HG02973 (cell line): ENCODE measurements at regions not wholly inside any gene's neighbourhood (a gene's known extent, or its start where the extent isn't known, plus 50 kb on each side); places are given as distances from the start of the nearest gene placed in this dataset.
A peak's percentile ranks its signal among the peaks of the same experiment; 100 is the strongest.

Experiments
- ATAC-seq: cut with Tn5 transposase; IDR thresholded peaks from one replicate; pipeline ENCODE4 v1.9.1; 2021; ENCODE audit warnings: moderate library complexity; ENCODE audit not compliant: unreplicated experiment

GRCh38 chr12:43052441-43052840 lies 462.9 kb upstream of the PRICKLE1 start:
- ATAC-seq, result no peak

GRCh38 chr12:43044241-43044640 lies 454.7 kb upstream of the PRICKLE1 start:
- ATAC-seq, result no peak

DNA sequence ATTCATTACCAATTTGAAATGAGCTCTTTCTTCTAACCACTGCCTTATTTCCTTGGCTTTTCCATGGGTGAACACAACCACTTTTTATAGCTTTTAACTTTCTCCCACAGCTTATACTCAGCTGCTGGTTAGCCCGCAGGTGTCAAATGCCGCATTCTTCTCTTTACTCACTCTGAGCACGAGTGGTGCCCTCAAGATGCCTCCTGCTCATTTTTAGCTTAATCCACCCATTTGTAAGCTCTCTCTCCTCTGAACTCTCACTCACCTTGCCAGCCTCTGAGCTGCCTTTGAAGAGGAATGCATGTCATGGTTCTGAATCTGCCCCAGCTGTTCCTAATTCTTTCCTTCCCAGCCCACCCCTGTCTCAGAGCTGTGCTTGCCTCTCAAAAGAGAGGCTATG lies 449.4 kb upstream of the PRICKLE1 start:
- ATAC-seq, result no peak

DNA sequence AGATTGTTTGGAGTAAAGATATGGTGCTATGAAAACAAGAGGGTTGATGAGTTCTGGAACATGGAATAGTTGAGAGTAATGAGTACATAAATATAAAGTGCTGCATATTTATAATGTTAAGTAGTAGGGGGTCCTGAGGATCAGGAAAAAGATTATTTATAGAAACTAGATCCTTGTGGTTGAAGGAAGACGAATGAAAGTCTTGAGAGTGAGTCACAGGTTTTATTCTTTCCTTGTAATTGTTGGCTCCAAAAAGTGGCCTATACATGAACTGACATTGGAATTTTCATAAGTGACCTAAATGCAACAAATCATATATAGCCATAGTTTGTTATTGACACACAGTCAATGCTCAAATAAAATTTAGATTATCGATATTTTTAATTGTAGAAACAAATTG lies 440.4 kb upstream of the PRICKLE1 start:
- ATAC-seq, result no peak

DNA sequence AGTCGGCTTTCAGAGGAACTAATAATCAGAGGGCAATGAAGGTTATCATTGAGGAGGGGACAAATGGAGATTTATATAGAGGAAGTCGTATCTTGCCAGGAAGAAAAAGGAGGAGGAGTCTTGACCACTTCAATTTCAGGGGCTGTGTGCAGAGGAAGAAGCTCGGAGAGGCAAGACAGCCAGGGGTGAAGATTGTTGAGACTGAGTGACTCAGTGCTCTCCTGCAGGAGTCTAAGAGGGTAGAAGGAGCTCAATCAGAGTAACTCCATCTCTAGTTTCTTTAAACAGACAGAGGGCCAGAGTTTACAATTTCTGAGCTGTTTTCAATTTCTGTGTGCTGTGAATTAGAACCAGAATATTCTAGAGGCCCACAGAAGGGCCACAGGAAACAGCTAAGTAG lies 439.3 kb upstream of the PRICKLE1 start:
- ATAC-seq, result no peak

DNA sequence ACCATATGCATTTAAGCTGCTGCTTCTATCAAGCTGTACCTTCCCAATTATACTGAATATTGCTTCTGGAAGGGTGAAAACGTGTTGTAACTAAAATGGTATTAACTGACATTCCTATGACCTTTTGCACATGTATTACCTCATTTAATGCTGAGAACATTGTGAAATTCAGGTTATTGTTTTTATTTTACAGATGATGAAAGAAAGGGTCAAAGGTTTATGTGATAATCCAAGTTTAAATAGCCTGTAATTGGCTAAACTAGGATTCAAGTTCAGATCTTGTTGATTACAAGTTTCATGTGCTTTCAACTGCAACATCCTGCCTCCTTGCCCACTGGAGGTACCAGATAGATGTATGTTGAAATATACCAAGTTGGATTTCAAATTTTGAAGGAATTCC lies 433.3 kb upstream of the PRICKLE1 start:
- no peak for ATAC-seq

DNA sequence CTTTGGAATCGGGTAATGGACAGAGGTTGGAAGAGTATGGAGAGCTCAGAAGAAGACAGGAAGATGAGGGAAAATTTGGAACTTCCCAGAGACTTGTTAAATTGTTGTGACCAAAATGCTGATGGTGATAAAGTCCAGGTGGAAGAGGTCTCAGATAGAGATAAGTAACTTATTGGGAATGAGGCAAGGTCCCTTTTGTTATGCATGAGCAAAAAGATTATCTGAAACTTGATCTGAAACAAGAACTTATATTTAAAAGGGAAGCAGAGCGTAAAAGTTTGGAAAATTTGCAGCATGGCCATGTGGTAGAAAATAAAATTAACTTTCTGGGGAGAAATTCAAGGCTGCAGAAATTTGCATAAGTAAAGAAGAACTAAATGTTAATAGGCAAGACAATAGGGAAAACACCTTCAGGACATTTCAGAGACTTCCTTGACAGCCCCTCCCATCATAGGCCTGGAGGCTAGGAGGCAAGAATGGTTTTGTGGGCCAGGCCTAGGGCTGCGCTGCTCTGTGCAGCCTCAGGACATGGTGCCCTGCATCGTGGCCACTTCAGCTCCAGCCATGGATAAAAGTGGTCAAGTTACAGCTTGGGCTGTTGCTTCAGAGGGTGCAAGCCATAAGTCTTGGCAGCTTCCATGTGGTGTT lies 425.7 kb upstream of the PRICKLE1 start:
- no peak for ATAC-seq

DNA sequence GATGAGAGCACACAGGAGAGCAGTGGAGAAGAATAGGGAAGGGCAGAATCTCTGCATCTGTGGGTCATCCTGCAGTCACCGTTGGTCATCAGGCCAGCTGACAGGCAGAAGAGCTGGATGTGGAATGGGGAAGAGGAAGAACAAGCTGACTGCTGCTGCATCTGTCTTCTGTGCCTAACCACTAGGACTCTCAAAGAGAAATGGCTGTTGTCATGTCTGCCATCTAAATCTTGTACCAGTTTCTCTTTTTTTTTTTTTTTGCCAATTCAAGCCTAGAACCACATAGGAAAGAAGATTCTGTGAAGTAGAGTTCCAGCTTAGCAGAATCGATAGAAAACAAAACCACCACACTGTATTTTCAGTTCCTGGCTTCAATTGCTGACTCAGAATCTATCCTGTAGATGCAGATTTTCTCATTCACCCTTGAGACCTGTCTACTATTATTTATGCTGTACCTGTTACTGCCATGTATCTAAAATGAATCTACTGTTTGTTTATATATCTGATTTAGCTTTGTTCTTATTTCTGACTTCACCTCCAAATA lies 421.9 kb upstream of the PRICKLE1 start:
- ATAC-seq, result peak; percentile 93

DNA sequence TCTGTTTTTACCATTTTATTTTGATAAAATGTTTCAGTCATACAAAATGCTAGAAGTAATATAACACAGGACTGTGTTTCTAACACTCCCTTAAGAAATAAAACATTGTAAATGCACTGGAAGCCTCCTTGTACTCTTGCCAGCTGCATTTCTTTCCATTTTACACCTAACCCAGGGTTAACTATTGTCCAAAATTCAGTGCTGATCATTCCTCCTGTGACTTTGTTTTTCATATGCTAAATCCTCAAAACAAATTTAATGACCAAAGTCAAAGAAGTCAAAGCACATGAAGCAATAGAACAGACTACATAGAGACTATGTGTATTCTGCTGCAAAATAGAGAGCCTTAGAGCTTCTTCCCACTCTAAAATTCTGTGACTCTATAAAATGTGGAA lies 420.3 kb upstream of the PRICKLE1 start:
- no peak for ATAC-seq

- ATAC-seq, result no peak
Observed at GRCh38 chr12:43008953-43009845, 419.7 kb upstream of the PRICKLE1 start.

DNA sequence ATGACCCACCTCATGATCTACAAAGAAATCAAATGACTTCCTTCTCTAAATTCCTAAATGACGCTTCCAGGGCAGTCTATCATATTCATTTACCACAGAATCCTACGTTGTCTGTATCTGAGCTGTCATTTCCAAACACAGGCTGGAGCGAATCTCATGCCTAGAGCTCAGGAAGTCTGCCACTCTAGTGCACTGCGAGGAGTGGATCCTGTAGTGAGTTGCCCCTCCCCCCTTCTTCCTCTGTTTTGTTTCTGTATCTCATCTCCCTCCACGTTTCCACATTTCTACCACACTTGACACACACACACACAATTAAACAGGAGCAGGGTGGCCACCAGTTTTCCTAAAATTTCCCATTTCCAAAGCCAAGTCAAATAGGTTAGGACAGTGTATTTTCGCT lies 415.4 kb upstream of the PRICKLE1 start:
- ATAC-seq, result no peak

DNA sequence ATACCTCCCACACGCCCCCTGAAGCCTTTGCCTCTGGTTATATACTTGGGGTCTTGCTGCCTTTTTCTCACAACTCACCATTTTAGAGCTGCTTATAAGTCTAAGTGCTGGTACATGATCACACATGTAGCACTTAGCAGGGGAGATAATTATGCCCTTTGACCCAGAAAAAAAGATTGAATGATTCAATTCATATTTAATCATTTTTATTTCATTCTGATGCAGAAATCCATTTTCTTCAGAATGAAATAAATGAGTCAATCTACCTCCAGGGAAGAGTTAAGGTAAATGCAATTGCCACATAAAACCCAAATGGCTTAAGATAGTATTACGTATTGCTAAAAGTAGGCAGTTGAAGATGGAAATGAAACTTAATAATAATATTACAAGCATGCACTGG lies 414.6 kb upstream of the PRICKLE1 start:
- ATAC-seq, result no peak

DNA sequence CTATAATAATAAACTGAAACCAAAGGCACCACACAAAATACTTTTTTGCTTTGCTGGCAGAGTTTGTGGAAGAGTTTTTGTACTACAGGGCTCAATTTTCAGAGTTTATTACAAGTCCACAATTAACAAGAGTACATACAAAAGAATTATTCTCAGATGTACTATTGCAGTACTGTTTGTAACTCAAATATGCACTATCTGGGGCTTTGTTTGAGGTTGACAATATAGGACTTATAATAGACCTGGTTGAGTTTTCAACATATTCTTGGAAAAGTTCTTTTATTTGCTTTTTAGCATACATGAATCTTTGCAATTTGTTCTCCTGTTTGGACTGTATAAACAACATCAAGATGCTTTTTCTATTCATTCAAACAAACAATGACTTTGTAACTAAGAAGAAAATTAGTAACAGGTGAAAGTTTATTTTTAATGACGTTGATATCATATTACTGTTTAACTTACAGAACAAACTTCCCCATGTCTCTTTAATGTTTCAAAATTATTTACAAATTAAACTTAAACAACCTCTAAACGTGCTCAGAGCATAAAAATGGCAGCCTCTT lies 407.4 kb upstream of the PRICKLE1 start:
- no peak for ATAC-seq

DNA sequence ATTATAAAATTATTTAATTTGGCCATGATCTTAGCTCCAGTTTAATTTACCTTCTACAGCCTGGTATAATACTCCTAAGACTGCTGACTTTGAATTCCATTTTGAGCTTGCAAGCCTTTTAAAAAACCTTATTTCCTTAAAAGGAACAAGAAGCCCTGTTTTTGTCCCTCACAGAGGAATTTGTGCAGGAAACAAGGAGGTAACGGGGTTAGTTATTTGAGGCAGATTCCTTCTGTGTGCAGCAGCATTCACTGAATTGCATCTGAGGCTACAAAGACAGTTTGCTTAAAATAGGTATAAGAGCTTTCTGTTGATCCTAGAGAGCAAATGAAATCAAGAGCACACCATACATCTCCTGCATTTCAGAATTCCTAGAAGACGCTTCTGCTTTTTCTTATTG lies 403.3 kb upstream of the PRICKLE1 start:
- no peak for ATAC-seq

- ATAC-seq, result no peak
Observed at GRCh38 chr12:42990387-42990786, 400.8 kb upstream of the PRICKLE1 start.

DNA sequence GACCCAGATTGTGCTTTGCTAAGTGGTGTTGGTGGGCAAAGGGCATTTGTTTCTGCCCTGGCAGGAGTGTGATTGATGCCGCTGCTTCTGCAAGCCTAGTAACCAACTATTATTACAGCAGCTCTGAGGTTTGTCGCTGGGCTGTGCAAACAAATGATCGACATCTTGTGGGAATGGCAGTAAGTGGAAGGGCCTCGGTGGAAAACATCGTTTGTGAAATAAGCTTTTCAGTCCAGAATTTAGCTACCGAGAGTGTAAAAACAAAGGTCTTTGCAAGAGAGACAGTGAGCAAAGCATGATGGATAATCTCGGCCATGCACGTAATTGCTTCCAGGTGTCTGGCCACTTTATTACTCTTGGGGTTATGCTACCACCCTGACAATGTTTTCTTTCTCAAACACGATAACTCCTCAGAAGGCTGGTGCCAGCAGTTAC lies 397.7 kb upstream of the PRICKLE1 start:
- ATAC-seq, result no peak

- ATAC-seq, result no peak
Observed at GRCh38 chr12:42985506-42985905, 396.0 kb upstream of the PRICKLE1 start.

- ATAC-seq, result no peak
Observed at GRCh38 chr12:42982828-42983227, 393.3 kb upstream of the PRICKLE1 start.

GRCh38 chr12:42981379-42981778 lies 391.8 kb upstream of the PRICKLE1 start:
- no peak for ATAC-seq

DNA sequence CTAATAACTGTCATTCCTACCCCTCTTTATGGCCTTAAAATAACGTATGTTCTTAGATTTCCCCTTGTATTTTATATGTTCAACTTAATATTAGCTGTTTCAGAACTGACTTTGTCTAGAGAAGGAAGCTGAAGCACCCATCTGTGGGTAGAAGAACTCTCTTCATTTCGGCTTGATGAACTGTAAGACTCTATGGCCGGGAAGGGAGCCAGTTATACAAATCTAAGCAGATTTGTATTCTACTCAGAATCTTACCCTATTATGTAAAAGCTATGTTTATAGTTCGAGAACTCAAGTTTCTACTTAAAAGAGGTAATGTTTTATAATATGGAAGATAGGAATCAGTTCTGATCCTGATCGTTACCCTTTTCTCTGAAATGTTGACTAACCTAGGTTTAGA lies 390.9 kb upstream of the PRICKLE1 start:
- no peak for ATAC-seq

DNA sequence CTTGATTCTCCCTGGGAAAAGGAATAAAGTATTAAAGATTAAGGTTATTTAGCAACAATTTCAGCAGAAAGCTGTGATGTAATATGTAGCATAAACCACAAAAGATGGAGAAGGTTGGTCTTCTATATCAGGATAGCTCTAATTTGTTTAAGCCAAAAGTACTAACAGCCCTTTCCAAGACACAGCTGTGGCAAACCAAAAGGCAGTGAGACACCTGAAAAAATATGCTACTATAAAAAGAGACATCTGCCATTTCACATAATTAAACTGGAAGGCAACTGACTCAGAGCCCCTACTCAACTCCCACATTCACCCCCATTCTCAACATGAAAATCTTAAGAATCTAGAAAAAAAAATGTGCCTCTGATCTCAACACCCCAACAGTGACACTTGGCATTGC lies 390.2 kb upstream of the PRICKLE1 start:
- ATAC-seq, result no peak

- ATAC-seq, result no peak
Observed at GRCh38 chr12:42978708-42979107, 389.2 kb upstream of the PRICKLE1 start.
